Uterus (tissue), 2 donors: ENCODE measurements at regions not wholly inside any gene's neighbourhood (a gene's known extent, or its start where the extent isn't known, plus 50 kb on each side); places are given as distances from the start of the nearest gene placed in this dataset.

Experiments used
- POLR2A ChIP-seq, 2 donors: fragments of 450-650 bp; IDR thresholded peaks; one replicate each; pipeline ENCODE4 v1.6.1; 2016; ENCODE audit warnings: antibody characterized with exemption in 2 of 2, mild to moderate bottlenecking in 1 of 2, moderate library complexity in 1 of 2
- TF ChIP-seq, protein P1 (sequence below), 4 experiments: fragments of 200-600 bp in 2 of 4; fragments of 450-650 bp in 2 of 4; sonication (generic) in 2 of 4; IDR thresholded peaks; one replicate each; pipeline ENCODE4 v1.5.1; 2016 to 2019; ENCODE audit warnings: antibody characterized with exemption in 4 of 4, mild to moderate bottlenecking in 2 of 4, moderate library complexity in 1 of 4

GRCh38 chr6:11650025-11650696, 112.6 kb downstream of the TMEM170B start:
- TF ChIP-seq, protein P1, sequence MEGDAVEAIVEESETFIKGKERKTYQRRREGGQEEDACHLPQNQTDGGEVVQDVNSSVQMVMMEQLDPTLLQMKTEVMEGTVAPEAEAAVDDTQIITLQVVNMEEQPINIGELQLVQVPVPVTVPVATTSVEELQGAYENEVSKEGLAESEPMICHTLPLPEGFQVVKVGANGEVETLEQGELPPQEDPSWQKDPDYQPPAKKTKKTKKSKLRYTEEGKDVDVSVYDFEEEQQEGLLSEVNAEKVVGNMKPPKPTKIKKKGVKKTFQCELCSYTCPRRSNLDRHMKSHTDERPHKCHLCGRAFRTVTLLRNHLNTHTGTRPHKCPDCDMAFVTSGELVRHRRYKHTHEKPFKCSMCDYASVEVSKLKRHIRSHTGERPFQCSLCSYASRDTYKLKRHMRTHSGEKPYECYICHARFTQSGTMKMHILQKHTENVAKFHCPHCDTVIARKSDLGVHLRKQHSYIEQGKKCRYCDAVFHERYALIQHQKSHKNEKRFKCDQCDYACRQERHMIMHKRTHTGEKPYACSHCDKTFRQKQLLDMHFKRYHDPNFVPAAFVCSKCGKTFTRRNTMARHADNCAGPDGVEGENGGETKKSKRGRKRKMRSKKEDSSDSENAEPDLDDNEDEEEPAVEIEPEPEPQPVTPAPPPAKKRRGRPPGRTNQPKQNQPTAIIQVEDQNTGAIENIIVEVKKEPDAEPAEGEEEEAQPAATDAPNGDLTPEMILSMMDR (IDR thresholded peaks at IDR 0.05), result no peak
- no peak for TF ChIP-seq POLR2A (IDR thresholded peaks at IDR 0.05)
